ENCODE measurements at regions not wholly inside any gene's neighbourhood (a gene's known extent, or its start where the extent isn't known, plus 50 kb on each side); places are given as distances from the start of the nearest gene placed in this dataset.
"Not testable (repeated sequence)": the region's sequence is repeated elsewhere in the genome, so short reads cannot be mapped to it uniquely, and the experiment has no call there.

DNA sequence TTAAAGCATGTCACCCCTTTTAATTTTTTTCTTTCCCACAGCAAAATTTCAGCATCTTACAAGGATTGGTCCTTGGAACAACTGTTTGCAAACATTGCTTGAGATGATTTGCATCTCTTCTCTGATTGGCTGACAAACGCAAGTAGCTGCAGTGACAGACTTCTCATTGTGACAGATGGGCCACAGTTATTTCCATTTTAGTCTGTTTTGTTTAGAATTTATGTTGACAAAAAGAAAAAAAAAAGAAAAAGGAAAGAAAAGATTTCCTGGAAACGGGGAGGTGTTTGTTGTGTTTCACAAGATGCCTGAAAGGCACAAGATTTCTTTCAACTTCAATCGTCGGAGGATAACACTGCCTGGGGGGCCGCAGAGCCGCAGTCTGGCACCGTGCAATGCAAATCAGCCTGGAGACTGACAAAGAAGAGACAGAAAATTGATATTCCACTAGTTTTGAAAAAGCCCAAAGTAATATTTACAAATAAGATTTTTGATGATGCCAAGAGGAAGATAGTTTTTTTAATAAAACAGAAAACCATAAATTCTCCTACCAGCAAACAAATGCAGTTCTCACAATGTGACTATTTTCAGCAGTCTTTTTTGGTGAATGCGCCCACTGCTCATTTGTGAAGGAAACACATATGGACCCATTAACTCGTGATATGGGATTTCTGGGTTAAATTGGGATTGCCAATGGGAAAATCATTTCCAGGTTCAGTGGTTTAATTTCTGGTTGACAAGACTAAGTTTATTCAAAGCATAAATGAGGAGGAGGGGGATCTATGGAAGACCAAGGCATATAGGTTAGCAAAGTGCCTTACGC is 296.2 kb upstream of the SMIM21 start:
- TF ChIP-seq, protein P1, sequence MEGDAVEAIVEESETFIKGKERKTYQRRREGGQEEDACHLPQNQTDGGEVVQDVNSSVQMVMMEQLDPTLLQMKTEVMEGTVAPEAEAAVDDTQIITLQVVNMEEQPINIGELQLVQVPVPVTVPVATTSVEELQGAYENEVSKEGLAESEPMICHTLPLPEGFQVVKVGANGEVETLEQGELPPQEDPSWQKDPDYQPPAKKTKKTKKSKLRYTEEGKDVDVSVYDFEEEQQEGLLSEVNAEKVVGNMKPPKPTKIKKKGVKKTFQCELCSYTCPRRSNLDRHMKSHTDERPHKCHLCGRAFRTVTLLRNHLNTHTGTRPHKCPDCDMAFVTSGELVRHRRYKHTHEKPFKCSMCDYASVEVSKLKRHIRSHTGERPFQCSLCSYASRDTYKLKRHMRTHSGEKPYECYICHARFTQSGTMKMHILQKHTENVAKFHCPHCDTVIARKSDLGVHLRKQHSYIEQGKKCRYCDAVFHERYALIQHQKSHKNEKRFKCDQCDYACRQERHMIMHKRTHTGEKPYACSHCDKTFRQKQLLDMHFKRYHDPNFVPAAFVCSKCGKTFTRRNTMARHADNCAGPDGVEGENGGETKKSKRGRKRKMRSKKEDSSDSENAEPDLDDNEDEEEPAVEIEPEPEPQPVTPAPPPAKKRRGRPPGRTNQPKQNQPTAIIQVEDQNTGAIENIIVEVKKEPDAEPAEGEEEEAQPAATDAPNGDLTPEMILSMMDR (IDR thresholded peaks at IDR 0.05; ENCODE audit: control insufficient read depth, extremely low read depth, insufficient read depth) = no peak
- no peak for DNase-seq (ENCODE audit: low read depth)
- no peak overlapping the region for H3K4me3 ChIP-seq (ENCODE audit: low read depth, low read length)

DNA sequence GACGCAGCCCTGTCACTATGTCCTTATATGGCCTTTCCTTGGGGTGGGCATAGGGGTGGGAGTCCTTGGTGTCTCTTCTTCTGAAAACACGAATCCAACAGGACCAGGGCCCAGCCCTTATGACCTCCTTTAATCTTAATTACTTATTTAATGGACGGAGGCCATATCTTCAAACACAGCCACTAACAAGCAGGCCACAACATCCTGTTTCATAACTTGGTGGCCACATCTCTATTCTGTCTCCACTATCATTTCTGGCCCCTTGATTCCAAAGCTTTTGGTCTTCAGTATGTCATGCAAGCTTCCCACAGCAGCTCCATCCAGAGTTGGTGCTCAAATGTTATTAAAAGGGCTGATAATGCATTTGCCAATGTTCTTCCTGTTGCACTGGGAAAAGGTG is 287.3 kb upstream of the SMIM21 start:
- TF ChIP-seq, protein P1 (IDR thresholded peaks at IDR 0.05; ENCODE audit: control insufficient read depth, extremely low read depth, insufficient read depth) = no peak
- DNase-seq (ENCODE audit: low read depth) = no peak
- H3K4me3 ChIP-seq (ENCODE audit: low read depth, low read length) = no peak overlapping the region

DNA sequence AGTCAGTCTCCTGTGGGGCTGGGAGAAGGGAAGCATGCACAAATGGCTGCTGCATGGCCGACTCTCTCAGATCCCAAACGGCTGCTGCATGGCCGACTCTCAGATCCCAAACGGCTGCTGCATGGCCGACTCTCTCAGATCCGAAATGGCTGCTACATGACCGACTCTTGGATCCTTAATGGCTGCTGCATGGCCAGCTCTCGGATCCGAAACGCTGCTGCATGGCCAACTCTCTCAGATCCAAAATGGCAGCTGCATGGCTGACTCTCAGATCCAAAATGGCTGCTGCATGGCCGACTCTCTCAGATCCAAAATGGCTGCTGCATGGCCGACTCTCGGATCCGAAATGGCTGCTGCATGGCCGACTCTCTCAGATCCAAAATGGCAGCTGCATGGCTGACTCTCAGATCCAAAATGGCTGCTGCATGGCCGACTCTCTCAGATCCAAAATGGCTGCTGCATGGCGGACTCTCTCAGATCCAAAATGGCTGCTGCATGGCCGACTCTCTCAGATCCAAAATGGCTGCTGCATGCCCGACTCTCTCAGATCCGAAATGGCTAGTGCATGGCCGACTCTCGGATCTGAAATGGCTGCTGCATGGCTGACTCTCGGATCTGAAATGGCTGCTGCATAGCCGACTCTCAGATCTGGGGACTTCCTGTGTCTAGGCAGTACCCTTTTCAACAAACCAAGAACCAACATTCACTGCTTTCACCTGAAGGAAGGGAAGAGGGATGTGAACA is 284.8 kb upstream of the SMIM21 start:
- not testable (repeated sequence) for H3K4me3 ChIP-seq (ENCODE audit: low read depth, low read length); DNase-seq (ENCODE audit: low read depth)

DNA sequence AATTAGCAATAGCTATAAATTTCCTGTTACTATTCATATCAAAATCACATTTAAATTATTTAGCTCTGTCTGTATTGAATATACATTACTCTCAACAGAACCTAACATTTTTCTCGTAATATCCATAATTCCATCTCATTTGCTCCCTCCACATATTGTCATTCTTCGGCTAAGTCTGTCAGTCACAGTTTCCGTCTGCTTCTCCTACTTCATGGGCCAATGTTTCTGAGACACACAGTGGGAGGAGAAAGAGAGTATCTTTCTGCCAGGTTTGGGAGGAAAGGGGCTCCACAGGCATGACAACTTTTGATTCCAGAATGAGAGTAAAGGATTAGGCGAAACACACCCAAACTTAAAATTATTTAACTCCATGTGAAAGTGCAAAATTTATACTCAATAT is 273.1 kb upstream of the SMIM21 start:
- TF ChIP-seq, protein P1 (IDR thresholded peaks at IDR 0.05; ENCODE audit: control insufficient read depth, extremely low read depth, insufficient read depth) = no peak
- no peak for DNase-seq (ENCODE audit: low read depth)

DNA sequence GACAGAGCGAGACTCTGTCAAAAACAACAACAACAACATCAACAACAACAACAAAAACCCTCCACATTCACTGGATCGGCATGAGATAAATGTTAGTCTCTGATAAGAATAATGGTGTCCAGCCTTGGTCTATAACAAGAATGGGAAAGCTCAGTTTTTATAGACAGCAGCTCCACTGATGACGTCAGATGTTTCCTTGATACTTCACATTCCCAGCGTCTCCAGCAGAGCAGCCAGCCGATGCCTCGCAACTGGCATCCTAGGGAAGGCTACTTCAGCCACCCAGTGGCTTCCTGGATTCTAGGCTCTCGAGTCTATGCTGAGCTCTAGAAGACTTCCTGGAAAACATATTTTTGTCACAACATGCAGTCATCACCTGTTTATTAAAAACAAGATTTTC is 271.4 kb upstream of the SMIM21 start:
- no peak overlapping the region for H3K4me3 ChIP-seq (ENCODE audit: low read depth, low read length)
- TF ChIP-seq, protein P1 (IDR thresholded peaks at IDR 0.05; ENCODE audit: control insufficient read depth, extremely low read depth, insufficient read depth) = no peak
- no peak for DNase-seq (ENCODE audit: low read depth)

More for the DNA sequence above, 273.1 kb upstream of the SMIM21 start:
- no peak overlapping the region for H3K4me3 ChIP-seq (ENCODE audit: low read depth, low read length)

DNA sequence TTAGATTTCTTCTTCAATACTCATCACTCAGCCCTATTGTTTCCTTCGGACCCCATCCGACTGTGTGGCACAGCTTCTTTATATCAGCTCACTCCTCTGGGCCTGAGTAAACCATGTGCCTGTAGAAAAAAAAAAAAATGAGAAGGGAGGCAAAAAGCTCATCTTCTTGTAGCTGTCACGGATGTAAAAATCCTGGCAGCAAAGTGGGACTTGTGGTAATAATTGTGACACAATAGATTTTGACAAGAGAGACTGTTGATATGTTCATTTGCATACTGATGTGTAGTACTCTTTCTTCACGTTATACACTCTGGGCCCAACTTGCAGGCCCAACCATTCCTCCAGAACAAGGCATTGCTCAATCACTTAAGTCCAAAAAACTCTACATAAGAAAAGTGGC is 270.0 kb upstream of the SMIM21 start:
- TF ChIP-seq, protein P1 (IDR thresholded peaks at IDR 0.05; ENCODE audit: control insufficient read depth, extremely low read depth, insufficient read depth) = no peak
- no peak overlapping the region for H3K4me3 ChIP-seq (ENCODE audit: low read depth, low read length)
- DNase-seq (ENCODE audit: low read depth) = no peak

DNA sequence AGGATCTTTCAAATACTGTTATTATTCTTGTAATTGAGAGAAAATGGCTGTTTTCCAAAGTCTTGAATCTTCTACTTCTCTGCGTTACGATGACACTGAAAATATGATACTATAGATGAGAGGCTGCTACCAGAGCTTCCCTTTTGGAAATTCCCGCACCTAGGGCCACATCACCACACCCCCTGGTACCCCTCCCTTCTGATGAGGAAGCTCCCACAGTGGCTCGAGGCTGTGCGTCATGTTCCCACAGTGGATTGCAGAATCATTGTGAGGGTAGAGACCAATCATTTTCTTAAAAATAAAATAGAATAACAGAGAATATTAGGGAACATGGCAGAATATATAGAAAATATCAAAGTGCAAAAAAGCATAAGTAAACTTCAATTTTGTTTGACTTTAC is 268.9 kb upstream of the SMIM21 start:
- no peak for DNase-seq (ENCODE audit: low read depth)
- TF ChIP-seq, protein P1 (IDR thresholded peaks at IDR 0.05; ENCODE audit: control insufficient read depth, extremely low read depth, insufficient read depth) = no peak
- H3K4me3 ChIP-seq (ENCODE audit: low read depth, low read length) = no peak overlapping the region
